LHCN-M2 (cell line): ENCODE measurements at regions not wholly inside any gene's neighbourhood (a gene's known extent, or its start where the extent isn't known, plus 50 kb on each side); places are given as distances from the start of the nearest gene placed in this dataset.
"Not testable (repeated sequence)": the region's sequence is repeated elsewhere in the genome, so short reads cannot be mapped to it uniquely, and the experiment has no call there.

Experiments
- DNase-seq: peaks from one replicate; pipeline ENCODE4 v3.0.0-alpha.2; 2012; ENCODE audit warnings: low read depth

- DNase-seq: no peak
Measured at GRCh38 chr1:60861961-60862567, 220.3 kb upstream of the NFIA start.

DNA sequence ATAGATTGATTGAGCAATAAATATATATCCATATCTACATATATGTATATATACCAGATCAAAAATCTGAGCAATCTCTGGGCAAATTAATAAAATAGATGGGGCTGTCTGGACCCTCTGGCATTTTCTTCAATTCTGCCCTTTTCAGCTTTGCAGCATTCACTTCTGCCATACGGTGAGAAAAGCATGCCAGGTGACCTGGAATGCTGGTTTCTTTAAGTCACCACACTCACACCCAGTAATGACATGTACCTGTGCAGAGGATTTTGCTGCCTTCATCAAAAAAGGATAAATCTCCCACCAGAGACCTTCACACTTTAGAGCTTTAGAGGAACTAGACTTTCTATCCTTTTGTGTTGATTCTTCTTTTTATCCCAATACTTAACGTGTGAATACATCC lies 223.2 kb upstream of the NFIA start:
- no peak for DNase-seq

GRCh38 chr1:60857851-60858250 lies 224.5 kb upstream of the NFIA start:
- peak; percentile 17 for DNase-seq

DNA sequence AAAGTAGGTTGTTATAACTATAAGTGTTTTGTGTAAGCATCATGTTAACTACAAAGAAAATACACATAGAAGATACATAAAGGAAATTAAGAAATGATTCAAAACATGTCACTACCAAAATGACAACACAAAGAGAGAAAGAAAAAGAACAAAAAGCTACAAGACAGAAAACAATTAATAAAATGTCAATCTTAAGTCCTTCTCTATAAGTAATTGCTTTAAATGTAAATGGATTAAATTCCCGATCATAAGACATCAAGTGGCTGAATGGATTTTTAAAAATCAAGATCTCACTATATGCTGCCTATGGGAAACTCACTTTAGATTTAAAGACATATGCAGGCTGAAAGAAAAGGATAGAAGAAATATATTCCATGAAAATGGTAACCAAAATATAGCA lies 232.3 kb upstream of the NFIA start:
- DNase-seq: no peak

DNA sequence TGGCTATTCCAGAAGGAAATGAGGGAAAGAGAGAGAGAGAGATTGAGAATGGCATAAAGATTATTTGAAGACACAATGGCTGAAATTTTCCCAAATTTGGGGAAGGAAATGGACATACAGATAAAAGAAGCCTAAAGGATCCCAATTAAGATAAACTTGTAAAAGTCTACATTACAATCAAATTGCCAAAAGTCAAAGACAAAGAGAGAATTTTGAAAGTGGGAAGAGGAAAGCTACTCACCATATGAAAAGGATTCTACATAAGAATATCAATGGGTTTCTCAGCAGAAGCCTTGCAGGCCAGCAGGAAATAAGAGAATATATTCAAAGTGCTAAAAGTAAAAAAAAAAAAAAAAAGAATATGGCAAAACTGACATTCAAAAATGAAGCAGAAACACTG lies 233.0 kb upstream of the NFIA start:
- DNase-seq: no peak

GRCh38 chr1:60848583-60849188 lies 233.7 kb upstream of the NFIA start:
- peak; percentile 49 for DNase-seq

DNA sequence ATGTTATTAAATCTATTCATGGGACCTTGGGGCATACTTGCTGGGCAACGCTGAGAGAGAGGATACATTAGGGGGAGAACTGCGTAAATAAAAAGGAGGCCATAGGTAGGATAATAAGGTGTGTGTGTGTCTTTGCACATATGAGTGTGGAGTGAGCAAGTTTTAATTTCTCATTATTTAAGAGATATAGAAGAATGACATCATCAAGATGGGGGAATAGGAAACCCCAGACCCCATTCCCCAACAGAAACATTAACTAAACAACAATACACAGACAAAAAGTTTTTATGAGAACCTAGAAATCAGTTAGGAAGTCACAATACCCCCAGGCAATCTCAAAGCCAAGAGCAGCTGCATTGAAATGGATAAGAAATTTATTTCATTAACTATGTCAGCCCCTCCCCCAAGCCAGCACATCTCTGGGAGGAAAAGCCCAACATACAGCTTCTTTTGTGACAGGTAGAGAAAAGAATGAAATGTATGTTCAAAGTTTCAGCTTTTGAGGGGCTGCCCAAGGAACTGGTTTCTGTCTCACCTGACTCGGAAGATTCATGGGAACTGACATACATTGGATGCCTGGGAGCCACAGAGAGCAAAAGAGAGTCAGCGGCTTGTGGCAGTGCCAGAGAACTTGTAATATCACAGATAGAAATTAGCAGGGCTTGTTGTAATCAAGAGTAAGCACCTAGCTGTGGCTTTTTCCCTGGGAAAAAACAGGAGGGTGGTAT lies 234.3 kb upstream of the NFIA start:
- DNase-seq: no peak

- DNase-seq: no peak
Measured at GRCh38 chr1:60847391-60847790, 235.0 kb upstream of the NFIA start.

GRCh38 chr1:60845659-60846058 lies 236.7 kb upstream of the NFIA start:
- not testable (repeated sequence) for DNase-seq

- DNase-seq: no peak
Measured at GRCh38 chr1:60842304-60842703, 240.1 kb upstream of the NFIA start.

- DNase-seq: no peak
Measured at GRCh38 chr1:60841116-60842046, 241.0 kb upstream of the NFIA start.

GRCh38 chr1:60840476-60840875 lies 241.9 kb upstream of the NFIA start:
- not testable (repeated sequence) for DNase-seq

GRCh38 chr1:60835649-60836048 lies 246.7 kb upstream of the NFIA start:
- no peak for DNase-seq

GRCh38 chr1:60833173-60833572 lies 249.2 kb upstream of the NFIA start:
- no peak for DNase-seq

- no peak for DNase-seq
Measured at GRCh38 chr1:60832367-60832766, 250.0 kb upstream of the NFIA start.

- DNase-seq: no peak
Measured at GRCh38 chr1:60831780-60832179, 250.6 kb upstream of the NFIA start.

GRCh38 chr1:60828944-60829343 lies 253.4 kb upstream of the NFIA start:
- DNase-seq: no peak

DNA sequence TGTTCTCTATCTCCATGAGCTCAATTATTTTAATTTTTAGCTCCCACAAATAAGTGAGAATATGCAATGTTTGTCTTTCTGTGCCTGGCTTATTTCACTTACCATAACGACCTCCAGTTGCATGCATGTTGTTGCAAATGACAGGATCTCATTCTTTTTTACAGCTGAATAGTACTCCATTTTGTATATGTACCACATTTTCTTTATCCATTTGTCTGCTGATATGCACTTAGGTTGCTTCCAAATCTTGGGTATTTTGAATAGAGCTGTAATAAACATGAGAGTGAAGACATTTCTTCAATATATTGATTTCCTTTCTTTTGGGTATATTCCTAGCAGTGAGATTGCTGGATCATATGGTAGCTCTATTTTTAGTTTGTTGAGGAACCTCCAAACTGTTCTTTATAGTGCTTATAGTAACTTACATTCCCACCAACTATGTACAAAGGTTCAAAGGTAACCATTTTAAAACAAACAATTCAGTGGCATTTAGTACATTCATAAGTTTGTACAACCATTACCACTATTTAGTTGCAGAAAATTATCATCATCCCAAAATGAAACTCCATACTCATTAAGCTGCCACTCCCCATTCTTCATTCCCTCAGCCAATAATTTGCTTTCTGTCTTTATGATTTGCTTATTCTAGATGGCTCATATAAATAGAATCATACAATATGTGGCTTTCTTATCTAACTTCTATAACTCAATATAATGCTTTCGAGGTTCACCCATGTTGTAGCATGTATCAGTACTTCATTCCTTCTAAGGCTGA lies 255.9 kb upstream of the NFIA start:
- no peak for DNase-seq

- DNase-seq: no peak
Measured at GRCh38 chr1:60825593-60825992, 256.8 kb upstream of the NFIA start.

GRCh38 chr1:60823151-60823550 lies 259.2 kb upstream of the NFIA start:
- no peak for DNase-seq

DNA sequence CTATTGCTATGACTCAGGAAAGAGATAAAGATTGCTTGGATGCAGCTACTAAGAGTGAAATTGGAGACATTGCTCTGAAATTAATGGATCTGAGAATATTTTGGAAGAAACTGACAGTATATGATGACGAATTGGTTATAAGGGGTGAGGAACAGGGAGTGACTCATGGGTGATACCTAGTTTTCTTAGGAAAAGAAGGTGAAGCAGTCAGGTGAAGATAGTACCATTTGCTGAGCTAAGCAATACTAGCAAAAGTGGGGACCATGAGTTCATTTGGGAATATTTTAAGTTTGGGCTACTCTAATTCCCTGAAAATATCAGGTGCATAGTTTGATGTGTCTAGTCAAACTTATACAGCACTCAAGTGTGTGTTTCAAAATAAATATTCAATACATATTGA lies 260.1 kb upstream of the NFIA start:
- DNase-seq: no peak
